Calu3 (cell line): ENCODE measurements at regions not wholly inside any gene's neighbourhood (a gene's known extent, or its start where the extent isn't known, plus 50 kb on each side); places are given as distances from the start of the nearest gene placed in this dataset.

Experiments used
- BruUV-seq: library from RNA; stranded (reverse); fragments of 400-500 nt; replicated peaks from 2 replicates; lab custom pipeline; 2021; lab: Mats Ljungman, UMichigan
- CTCF ChIA-PET: fragments of 300-600 bp; sonication (Branson Sonifier 250); formaldehyde crosslinking; loops from one replicate; lab custom pipeline; 2022; ENCODE audit warnings: antibody characterized with exemption; lab: Charles Lee
- DNase-seq: peaks from one replicate; pipeline ENCODE4 v3.0.0; 2022
- H3K27ac Mint-ChIP-seq: one replicate; pipeline ENCODE4 v1.8.0; 2022; ENCODE audit warnings: mixed read lengths; ENCODE audit not compliant: unreplicated experiment
- H3K27me3 Mint-ChIP-seq: one replicate; pipeline ENCODE4 v1.8.0; 2022; ENCODE audit warnings: mixed read lengths; ENCODE audit not compliant: unreplicated experiment
- H3K36me3 Mint-ChIP-seq: one replicate; pipeline ENCODE4 v1.8.0; 2022; ENCODE audit warnings: mild to moderate bottlenecking, moderate library complexity, mixed read lengths; ENCODE audit not compliant: insufficient read depth, unreplicated experiment
- H3K4me1 Mint-ChIP-seq: one replicate; pipeline ENCODE4 v1.8.0; 2022; ENCODE audit warnings: mild to moderate bottlenecking, low read depth, mixed read lengths; ENCODE audit not compliant: unreplicated experiment
- H3K4me3 Mint-ChIP-seq: one replicate; pipeline ENCODE4 v1.8.0; 2022; ENCODE audit warnings: mild to moderate bottlenecking, low read depth, moderate library complexity, mixed read lengths; ENCODE audit not compliant: unreplicated experiment
- H3K9me3 Mint-ChIP-seq: one replicate; pipeline ENCODE4 v1.8.0; 2022; ENCODE audit warnings: low read depth, mixed read lengths; ENCODE audit not compliant: unreplicated experiment
- intact Hi-C: fragments of 100-400 bp; cut with micrococcal nuclease; formaldehyde crosslinking; loops from one replicate; pipeline ENCODE4 v1.10.0; 2022; ENCODE audit not compliant: unreplicated experiment
- TF ChIP-seq, protein P1 (sequence below): fragments of 200-600 bp; IDR thresholded peaks from one replicate; pipeline ENCODE4 v1.8.0; 2022; ENCODE audit warnings: antibody characterized with exemption; ENCODE audit not compliant: unreplicated experiment

DNA sequence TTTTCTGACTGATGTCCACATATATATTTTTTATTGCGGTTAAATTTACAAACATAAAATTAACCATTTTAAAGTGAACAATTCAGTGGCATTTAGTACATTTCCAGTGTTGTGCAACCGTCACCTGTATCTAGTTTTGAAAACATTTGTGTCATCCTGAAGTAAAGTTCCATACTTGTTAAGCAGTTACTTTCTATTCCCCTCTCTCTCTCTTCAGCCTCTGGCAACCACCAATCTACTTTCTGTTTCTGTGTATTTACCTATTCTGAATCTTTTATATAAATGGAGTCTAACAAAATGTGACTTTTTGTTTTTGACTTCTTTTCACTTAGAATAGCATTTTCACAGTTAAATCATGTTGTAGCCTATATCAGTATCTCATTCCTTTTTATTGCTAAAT, 480.1 kb upstream of the SMARCA2 start:
- CTCF ChIA-PET: no interaction called here
- no TSS peak for BruUV-seq
- no peaks in the 10 kb centered on the region for H3K36me3 Mint-ChIP-seq
- TF ChIP-seq, protein P1, sequence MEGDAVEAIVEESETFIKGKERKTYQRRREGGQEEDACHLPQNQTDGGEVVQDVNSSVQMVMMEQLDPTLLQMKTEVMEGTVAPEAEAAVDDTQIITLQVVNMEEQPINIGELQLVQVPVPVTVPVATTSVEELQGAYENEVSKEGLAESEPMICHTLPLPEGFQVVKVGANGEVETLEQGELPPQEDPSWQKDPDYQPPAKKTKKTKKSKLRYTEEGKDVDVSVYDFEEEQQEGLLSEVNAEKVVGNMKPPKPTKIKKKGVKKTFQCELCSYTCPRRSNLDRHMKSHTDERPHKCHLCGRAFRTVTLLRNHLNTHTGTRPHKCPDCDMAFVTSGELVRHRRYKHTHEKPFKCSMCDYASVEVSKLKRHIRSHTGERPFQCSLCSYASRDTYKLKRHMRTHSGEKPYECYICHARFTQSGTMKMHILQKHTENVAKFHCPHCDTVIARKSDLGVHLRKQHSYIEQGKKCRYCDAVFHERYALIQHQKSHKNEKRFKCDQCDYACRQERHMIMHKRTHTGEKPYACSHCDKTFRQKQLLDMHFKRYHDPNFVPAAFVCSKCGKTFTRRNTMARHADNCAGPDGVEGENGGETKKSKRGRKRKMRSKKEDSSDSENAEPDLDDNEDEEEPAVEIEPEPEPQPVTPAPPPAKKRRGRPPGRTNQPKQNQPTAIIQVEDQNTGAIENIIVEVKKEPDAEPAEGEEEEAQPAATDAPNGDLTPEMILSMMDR: no peak
- no peak overlapping the region for H3K4me3 Mint-ChIP-seq
- H3K27me3 Mint-ChIP-seq: no peaks in the 10 kb centered on the region
- DNase-seq: no peak
- intact Hi-C loops: no loop called here
- H3K4me1 Mint-ChIP-seq: no peaks in the 10 kb centered on the region
- H3K9me3 Mint-ChIP-seq: peaks cover 9% of the 10 kb centered on the region
- H3K27ac Mint-ChIP-seq: no peak overlapping the region

- no peaks in the 10 kb centered on the region for H3K36me3 Mint-ChIP-seq
- TF ChIP-seq, protein P1: no peak
- no peaks in the 10 kb centered on the region for H3K4me1 Mint-ChIP-seq
- BruUV-seq: no TSS peak
- CTCF ChIA-PET: no interaction called here
- H3K27ac Mint-ChIP-seq: no peak overlapping the region
- H3K27me3 Mint-ChIP-seq: no peaks in the 10 kb centered on the region
- intact Hi-C loops: no loop called here
- H3K4me3 Mint-ChIP-seq: no peak overlapping the region
- no peak for DNase-seq
- H3K9me3 Mint-ChIP-seq: peaks cover 9% of the 10 kb centered on the region
Measured at GRCh38 chr9:1535599-1535998, 479.5 kb upstream of the SMARCA2 start.

DNA sequence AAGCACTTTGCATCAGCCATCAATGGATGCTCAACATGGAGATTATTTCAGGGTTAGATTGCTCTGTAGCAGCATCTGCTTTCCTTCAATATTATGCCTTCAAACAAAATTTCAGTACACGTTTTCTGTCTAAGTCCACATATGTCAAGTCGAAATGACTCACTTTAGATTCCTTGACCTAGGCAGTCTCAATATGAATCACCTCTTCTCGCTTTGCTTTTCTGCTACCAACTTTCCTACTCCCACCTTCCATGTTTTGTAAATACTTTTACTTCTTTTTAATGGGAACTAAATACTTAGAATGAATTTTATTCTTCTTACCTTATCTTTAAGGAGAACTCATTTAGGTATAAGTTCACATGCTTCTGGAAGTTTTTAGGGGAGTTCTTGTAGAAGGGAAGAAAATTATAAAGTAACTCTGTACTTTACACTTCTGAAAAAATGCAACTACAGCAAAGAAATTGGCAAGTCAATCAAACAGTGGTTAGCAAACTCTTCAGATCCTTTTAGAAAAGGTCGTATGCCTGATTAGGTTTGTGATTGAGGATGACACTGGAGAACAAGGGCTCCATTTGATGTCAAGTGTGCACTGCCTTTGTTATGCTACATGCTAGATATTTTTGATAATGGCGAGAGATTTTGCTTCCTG, 478.5 kb upstream of the SMARCA2 start:
- H3K27ac Mint-ChIP-seq: no peak overlapping the region
- no TSS peak for BruUV-seq
- TF ChIP-seq, protein P1: no peak
- H3K4me1 Mint-ChIP-seq: no peaks in the 10 kb centered on the region
- no peak for DNase-seq
- H3K9me3 Mint-ChIP-seq: peaks cover 9% of the 10 kb centered on the region
- CTCF ChIA-PET: no interaction called here
- no peaks in the 10 kb centered on the region for H3K36me3 Mint-ChIP-seq
- no peak overlapping the region for H3K4me3 Mint-ChIP-seq
- no peaks in the 10 kb centered on the region for H3K27me3 Mint-ChIP-seq
- intact Hi-C loops: no loop called here

GRCh38 chr9:1538301-1538700, 476.8 kb upstream of the SMARCA2 start:
- intact Hi-C loops: no loop called here
- Mint-ChIP-seq H3K4me1 (no peaks in the 10 kb centered on the region), H3K36me3 (no peaks in the 10 kb centered on the region), H3K27me3 (no peaks in the 10 kb centered on the region), H3K4me3 (no peak overlapping the region), H3K9me3 (peaks cover 16% of the 10 kb centered on the region), H3K27ac (no peak overlapping the region)
- BruUV-seq: no TSS peak
- DNase-seq: no peak
- CTCF ChIA-PET: no interaction called here
- TF ChIP-seq, protein P1: no peak
